Sigmoid colon (tissue), 4 donors: ENCODE measurements at regions not wholly inside any gene's neighbourhood (a gene's known extent, or its start where the extent isn't known, plus 50 kb on each side); places are given as distances from the start of the nearest gene placed in this dataset.
"Not testable (repeated sequence)": the region's sequence is repeated elsewhere in the genome, so short reads cannot be mapped to it uniquely, and the experiment has no call there.

Experiments
- EP300 ChIP-seq, 4 donors: sonication (generic); formaldehyde crosslinking; IDR thresholded peaks; one replicate each; pipeline ENCODE4 v1.6.1; 2017; ENCODE audit warnings: antibody characterized with exemption in 4 of 4
- POLR2A ChIP-seq, 2 donors: fragments of 450-650 bp; IDR thresholded peaks; one replicate each; pipeline ENCODE4 v1.6.1; 2016; ENCODE audit warnings: antibody characterized with exemption in 2 of 2, mild to moderate bottlenecking in 2 of 2, moderate library complexity in 2 of 2
- TF ChIP-seq, protein P1 (sequence below), 4 experiments: fragments of 450-650 bp in 3 of 4; fragments of 200-600 bp in 1 of 4; IDR thresholded peaks; one replicate each; pipeline ENCODE4 v1.5.1; 2016 to 2019; ENCODE audit warnings: antibody characterized with exemption in 4 of 4, mild to moderate bottlenecking in 3 of 4, moderate library complexity in 2 of 4

DNA sequence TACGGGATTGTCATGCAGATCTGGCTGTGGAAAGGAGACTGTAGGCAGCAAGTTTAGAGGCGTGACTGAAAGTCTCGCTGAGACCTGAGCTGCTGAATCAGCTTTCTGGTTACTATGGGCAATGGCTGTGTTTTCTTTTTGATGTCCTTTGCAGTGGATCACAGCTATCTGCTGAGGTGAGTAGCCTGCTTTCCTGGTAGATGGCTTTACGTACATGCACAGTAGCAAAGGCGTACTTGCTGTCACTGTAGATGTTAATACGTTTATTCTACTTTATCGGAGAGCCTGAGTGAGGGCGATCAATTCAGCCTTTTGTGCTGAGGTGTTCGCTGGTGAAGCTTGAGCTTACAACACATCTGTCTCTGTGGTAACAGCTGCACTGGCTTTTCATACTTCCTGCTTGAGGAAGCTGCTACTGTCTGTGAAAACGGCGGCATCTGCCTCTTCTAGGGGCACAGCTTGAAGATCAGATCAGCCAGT, 92.9 kb upstream of the FAM90A1 start:
- TF ChIP-seq, protein P1, sequence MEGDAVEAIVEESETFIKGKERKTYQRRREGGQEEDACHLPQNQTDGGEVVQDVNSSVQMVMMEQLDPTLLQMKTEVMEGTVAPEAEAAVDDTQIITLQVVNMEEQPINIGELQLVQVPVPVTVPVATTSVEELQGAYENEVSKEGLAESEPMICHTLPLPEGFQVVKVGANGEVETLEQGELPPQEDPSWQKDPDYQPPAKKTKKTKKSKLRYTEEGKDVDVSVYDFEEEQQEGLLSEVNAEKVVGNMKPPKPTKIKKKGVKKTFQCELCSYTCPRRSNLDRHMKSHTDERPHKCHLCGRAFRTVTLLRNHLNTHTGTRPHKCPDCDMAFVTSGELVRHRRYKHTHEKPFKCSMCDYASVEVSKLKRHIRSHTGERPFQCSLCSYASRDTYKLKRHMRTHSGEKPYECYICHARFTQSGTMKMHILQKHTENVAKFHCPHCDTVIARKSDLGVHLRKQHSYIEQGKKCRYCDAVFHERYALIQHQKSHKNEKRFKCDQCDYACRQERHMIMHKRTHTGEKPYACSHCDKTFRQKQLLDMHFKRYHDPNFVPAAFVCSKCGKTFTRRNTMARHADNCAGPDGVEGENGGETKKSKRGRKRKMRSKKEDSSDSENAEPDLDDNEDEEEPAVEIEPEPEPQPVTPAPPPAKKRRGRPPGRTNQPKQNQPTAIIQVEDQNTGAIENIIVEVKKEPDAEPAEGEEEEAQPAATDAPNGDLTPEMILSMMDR (IDR thresholded peaks at IDR 0.05) = not testable (repeated sequence)
- not testable (repeated sequence) for TF ChIP-seq EP300, POLR2A (IDR thresholded peaks at IDR 0.05)
